SK-N-SH (cell line): ENCODE measurements at regions not wholly inside any gene's neighbourhood (a gene's known extent, or its start where the extent isn't known, plus 50 kb on each side); places are given as distances from the start of the nearest gene placed in this dataset.

ENCODE experiments used
- CTCF ChIA-PET: fragments of 300-600, 350-600 bp; formaldehyde crosslinking; extraction: SDS; loops from one replicate; lab custom pipeline; 2021; lab: Yijun Ruan, JAX
- POLR2A ChIA-PET: fragments of 350-600 bp; sonication (Branson Sonifier 250); formaldehyde crosslinking; extraction: SDS; loops from one replicate; lab custom pipeline; 2020; ENCODE audit warnings: antibody characterized with exemption, inconsistent platforms; lab: Yijun Ruan, JAX
- DNase-seq: peaks from one replicate; pipeline ENCODE4 v3.0.0; 2012
- H2AFZ ChIP-seq: fragments of 200-600 bp; sonication (generic); 2 replicates; pipeline ENCODE4 v1.8.1; 2016; ENCODE audit warnings: antibody characterized with exemption, mild to moderate bottlenecking, low read depth
- H3F3A ChIP-seq: fragments of 200-600 bp; sonication (generic); replicated peaks from 2 replicates; pipeline ENCODE3; 2016; ENCODE audit warnings: antibody characterized with exemption, mild to moderate bottlenecking; ENCODE audit not compliant: insufficient read depth
- H3K27ac ChIP-seq, 2 experiments: fragments of 200-500 bp in 1 of 2; fragments of 200-600 bp in 1 of 2; sonication (Bioruptor generic) in 1 of 2; sonication (generic), shearing (Covaris generic) in 1 of 2; 2 replicates each; pipeline versions ENCODE4 v1.5.1 to v1.6.1; 2014 to 2016; ENCODE audit warnings: low read depth in 2 of 2, inconsistent platforms in 1 of 2, low read length in 1 of 2, mild to moderate bottlenecking in 1 of 2, mixed read lengths in 1 of 2
- H3K27me3 ChIP-seq: fragments of 200-600 bp; sonication (generic), shearing (Covaris generic); 2 replicates; pipeline ENCODE4 v1.6.1; 2016; ENCODE audit warnings: mixed run types; ENCODE audit not compliant: insufficient read depth
- H3K36me3 ChIP-seq, 2 experiments: fragments of 200-500 bp in 1 of 2; fragments of 200-600 bp in 1 of 2; sonication (Bioruptor generic) in 1 of 2; sonication (generic) in 1 of 2; replicated peaks in 1 of 2; 2 replicates each; pipeline versions ENCODE3 to v1.5.1; 2014 to 2016; ENCODE audit warnings: low read length in 1 of 2, mild to moderate bottlenecking in 1 of 2; ENCODE audit not compliant: insufficient read depth in 2 of 2, control insufficient read depth in 1 of 2
- H3K4me1 ChIP-seq, 2 experiments: fragments of 200-500 bp in 1 of 2; fragments of 200-600 bp in 1 of 2; sonication (Bioruptor generic) in 1 of 2; sonication (generic), shearing (Covaris generic) in 1 of 2; 2 replicates each; pipeline versions ENCODE4 v1.5.1 to v1.6.1; 2014 to 2016; ENCODE audit warnings: low read depth in 1 of 2, low read length in 1 of 2, mixed run types in 1 of 2; ENCODE audit not compliant: insufficient read depth in 2 of 2, control insufficient read depth in 1 of 2
- H3K4me2 ChIP-seq: fragments of 200-600 bp; sonication (generic), shearing (Covaris generic); 2 replicates; pipeline ENCODE4 v1.6.1; 2017; ENCODE audit warnings: mixed run types
- H3K4me3 ChIP-seq, 2 experiments: fragments of 200-500 bp in 1 of 2; fragments of 200-600 bp in 1 of 2; sonication (Bioruptor generic) in 1 of 2; sonication (generic), shearing (Covaris generic) in 1 of 2; 2 replicates each; pipeline versions ENCODE4 v1.5.1 to v1.8.1; 2014 to 2016; ENCODE audit warnings: low read depth in 2 of 2, inconsistent platforms in 1 of 2, low read length in 1 of 2, mild to moderate bottlenecking in 1 of 2, mixed read lengths in 1 of 2, moderate library complexity in 1 of 2
- H3K79me2 ChIP-seq: fragments of 200-600 bp; sonication (generic); 2 replicates; pipeline ENCODE4 v1.8.1; 2017; ENCODE audit warnings: mild to moderate bottlenecking; ENCODE audit not compliant: insufficient read depth
- H3K9ac ChIP-seq: fragments of 200-600 bp; sonication (generic); 2 replicates; pipeline ENCODE4 v1.6.1; 2017; ENCODE audit warnings: mixed run types
- H3K9me2 ChIP-seq: fragments of 200-600 bp; sonication (generic); 2 replicates; pipeline ENCODE4 v1.6.1; 2017; ENCODE audit warnings: mixed run types
- H3K9me3 ChIP-seq: fragments of 200-600 bp; sonication (generic); 2 replicates; pipeline ENCODE4 v1.6.1; 2017; ENCODE audit warnings: mixed run types, mild to moderate bottlenecking, moderate library complexity
- H4K20me1 ChIP-seq: fragments of 200-600 bp; sonication (generic); 2 replicates; pipeline ENCODE4 v1.6.1; 2017; ENCODE audit warnings: mild to moderate bottlenecking, mixed run types; ENCODE audit not compliant: insufficient read depth
- EP300 ChIP-seq, 2 experiments: IDR thresholded peaks; 2 replicates each; pipeline versions ENCODE4 v1.4.0 to v1.6.1; 2012; ENCODE audit warnings: borderline replicate concordance in 1 of 2, low read depth in 1 of 2, low read length in 1 of 2
- EZH2phosphoT487 ChIP-seq: fragments of 200-600 bp; sonication (generic); IDR thresholded peaks from 2 replicates; pipeline ENCODE4 v1.6.1; 2017; ENCODE audit warnings: low read depth, mixed run types, mild to moderate bottlenecking, antibody characterized with exemption, moderate library complexity, borderline replicate concordance
- FOSL2 ChIP-seq: IDR thresholded peaks from 2 replicates; pipeline ENCODE4 v1.4.0; 2012; ENCODE audit warnings: low read depth, mild to moderate bottlenecking, moderate library complexity, borderline replicate concordance
- FOXJ3 ChIP-seq: sonication (generic); formaldehyde crosslinking; IDR thresholded peaks from 2 replicates; pipeline ENCODE4 v1.5.1; 2020; ENCODE audit warnings: mild to moderate bottlenecking, missing genetic modification reagents
- FOXM1 ChIP-seq: IDR thresholded peaks from 2 replicates; pipeline ENCODE4 v1.4.0; 2012; ENCODE audit warnings: low read depth, mild to moderate bottlenecking
- JUND ChIP-seq: IDR thresholded peaks from 2 replicates; pipeline ENCODE4 v1.4.0; 2012
- MEF2A ChIP-seq: IDR thresholded peaks from 2 replicates; pipeline ENCODE4 v1.4.0; 2012; ENCODE audit warnings: low read depth, borderline replicate concordance
- NRF1 ChIP-seq: IDR thresholded peaks from 2 replicates; pipeline ENCODE4 v1.6.1; 2012; ENCODE audit warnings: low read depth, mild to moderate bottlenecking, low read length
- POLR2AphosphoS5 ChIP-seq: IDR thresholded peaks from 2 replicates; pipeline ENCODE4 v1.6.1; 2012; ENCODE audit warnings: low read depth, low read length
- RCOR1 ChIP-seq: fragments of 150-350 bp; IDR thresholded peaks from 2 replicates; pipeline ENCODE4 v1.6.1; 2017; ENCODE audit warnings: antibody characterized with exemption, low read length
- REST ChIP-seq: IDR thresholded peaks from 2 replicates; pipeline ENCODE4 v1.6.1; 2012; ENCODE audit warnings: mild to moderate bottlenecking, low read depth, low read length, moderate library complexity
- RXRA ChIP-seq: IDR thresholded peaks from 2 replicates; pipeline ENCODE4 v1.4.0; 2012; ENCODE audit warnings: low read depth, mild to moderate bottlenecking, borderline replicate concordance
- TCF12 ChIP-seq: IDR thresholded peaks from 2 replicates; pipeline ENCODE4 v1.4.0; 2012
- USF1 ChIP-seq: IDR thresholded peaks from 2 replicates; pipeline ENCODE4 v1.4.0; 2012; ENCODE audit warnings: low read depth, borderline replicate concordance
- YY1 ChIP-seq: IDR thresholded peaks from 2 replicates; pipeline ENCODE4 v1.4.0; 2012; ENCODE audit warnings: low read depth, mild to moderate bottlenecking
- WGBS: methylation state at CpG from one replicate; pipeline ENCODE4 v1.1.6; 2017; ENCODE audit warnings: low lambda C conversion rate; 5-methylcytosine and 5-hydroxymethylcytosine counted together

- no peak overlapping the region for H3K4me3 ChIP-seq
- H4K20me1 ChIP-seq: no peaks in the 10 kb centered on the region
- H3K9ac ChIP-seq: no peak overlapping the region
- no peaks in the 10 kb centered on the region for H3F3A ChIP-seq
- H3K79me2 ChIP-seq: no peaks in the 10 kb centered on the region
- no peaks in the 10 kb centered on the region for H3K27me3 ChIP-seq
- no peaks in the 10 kb centered on the region for H3K4me1 ChIP-seq
- H2AFZ ChIP-seq: no peak overlapping the region
- POLR2A ChIA-PET: no interaction called here
- TF ChIP-seq FOXJ3 (CRISPR knock-in tag) (no peak), MEF2A (no peak), JUND (no peak), FOSL2 (no peak), YY1 (no peak), TCF12 (no peak), RXRA (no peak), USF1 (no peak), RCOR1 (no peak), NRF1 (no peak), FOXM1 (no peak), EZH2phosphoT487 (no peak), EP300 (IDR thresholded peaks at IDR 0.05; ENCODE audit: borderline replicate concordance in 1 of 2, low read depth in 1 of 2, low read length in 1 of 2) (no peak), POLR2AphosphoS5 (no peak), REST (no peak)
- TF ChIP-seq, all 33 proteins: peak for 0
- H3K4me2 ChIP-seq: no peak overlapping the region
- no peaks in the 10 kb centered on the region for H3K36me3 ChIP-seq
- WGBS: 40% methylated on average over 11 of the region's 11 CpGs
- no peaks in the 10 kb centered on the region for H3K9me2 ChIP-seq
- peak; percentile 6 for DNase-seq
- no peak overlapping the region for H3K27ac ChIP-seq
- CTCF ChIA-PET: no interaction called here
- H3K9me3 ChIP-seq: no peaks in the 10 kb centered on the region
Observed at GRCh38 chr2:59662127-59662861, 891.2 kb downstream of the BCL11A start.
